Central memory CD4-positive, alpha-beta T cell (primary cell): ENCODE measurements at regions not wholly inside any gene's neighbourhood (a gene's known extent, or its start where the extent isn't known, plus 50 kb on each side); places are given as distances from the start of the nearest gene placed in this dataset.

Source experiments
- DNase-seq: peaks from one replicate; pipeline ENCODE4 v3.0.0; 2022

DNA sequence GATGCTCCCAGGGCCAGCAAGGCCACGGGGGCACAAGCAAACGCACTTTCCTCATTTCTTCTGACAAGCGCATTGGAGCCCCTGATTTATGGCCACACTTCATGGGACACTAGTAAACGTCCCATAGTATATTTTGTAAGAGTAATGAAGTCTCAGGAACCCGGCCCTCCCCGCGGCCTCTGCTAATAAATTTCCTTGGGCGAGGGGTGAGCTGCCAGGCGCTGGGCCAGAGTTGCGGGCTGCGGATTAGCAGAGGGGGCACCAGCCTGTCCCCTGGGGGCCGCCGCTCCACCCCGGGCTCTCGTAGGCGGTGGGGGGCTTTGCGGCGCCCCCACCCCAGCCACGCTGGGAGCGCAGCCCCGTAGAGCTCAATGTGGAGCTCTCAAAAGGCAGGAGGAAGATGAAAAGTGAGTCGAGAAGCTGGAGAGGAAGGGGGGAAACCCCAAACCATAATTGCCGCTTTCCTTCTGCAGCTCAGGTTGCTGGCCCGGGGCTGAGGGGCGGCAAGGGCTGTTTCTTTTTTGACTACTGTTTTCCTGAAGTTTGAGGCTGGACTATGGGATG is 173.6 kb downstream of the CDC5L start:
- DNase-seq: no peak

GRCh38 chr6:44561832-44562665 is 174.5 kb downstream of the CDC5L start:
- no peak for DNase-seq

- DNase-seq: no peak
Measured at GRCh38 chr6:44563397-44563796, 175.9 kb downstream of the CDC5L start.

GRCh38 chr6:44564906-44565524 is 177.5 kb downstream of the CDC5L start:
- no peak for DNase-seq

GRCh38 chr6:44567406-44567805 is 179.9 kb downstream of the CDC5L start:
- no peak for DNase-seq

GRCh38 chr6:44569131-44569530 is 181.6 kb downstream of the CDC5L start:
- no peak for DNase-seq

GRCh38 chr6:44569931-44570385 is 182.5 kb downstream of the CDC5L start:
- no peak for DNase-seq

DNA sequence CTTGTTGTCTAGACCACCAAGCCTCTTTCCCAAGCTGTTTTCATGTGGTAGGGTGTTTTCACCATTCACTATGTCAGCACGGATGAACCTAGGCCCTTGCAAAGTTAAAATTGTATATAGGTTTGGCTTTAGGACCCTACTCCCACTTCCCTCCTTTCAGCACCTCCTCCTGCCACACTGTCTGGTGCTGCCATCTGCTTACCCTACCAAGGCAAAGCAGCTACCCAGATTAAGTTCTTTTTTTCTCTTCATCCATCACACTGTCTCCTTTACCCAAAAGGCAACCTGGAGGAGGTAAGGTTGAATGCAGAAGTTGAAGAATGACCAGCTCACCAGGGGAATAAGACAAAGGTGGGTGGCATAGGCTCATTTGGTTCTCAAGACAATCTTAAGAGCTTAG is 184.0 kb downstream of the CDC5L start:
- no peak for DNase-seq

GRCh38 chr6:44572346-44572745 is 184.8 kb downstream of the CDC5L start:
- no peak for DNase-seq

DNA sequence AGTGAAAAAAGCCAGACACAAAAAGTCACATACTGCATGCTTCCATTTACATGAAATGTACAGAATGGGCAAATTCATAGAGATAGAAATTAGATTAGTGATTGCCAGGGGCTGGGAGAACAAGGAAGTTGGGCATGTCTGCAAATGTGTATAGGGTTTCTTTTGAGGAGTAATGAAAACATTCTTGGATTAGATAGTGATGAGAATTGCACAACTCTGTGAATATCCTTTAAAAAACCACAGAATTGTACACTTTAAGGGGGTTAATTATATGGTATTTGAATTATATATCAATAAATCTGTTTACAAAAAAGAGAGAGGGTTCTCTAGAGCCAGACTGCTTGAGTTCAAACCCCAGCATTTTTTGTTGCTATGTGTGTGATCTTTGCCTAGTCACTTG is 188.1 kb downstream of the CDC5L start:
- DNase-seq: no peak

GRCh38 chr6:44576132-44576631 is 188.7 kb downstream of the CDC5L start:
- DNase-seq: no peak

DNA sequence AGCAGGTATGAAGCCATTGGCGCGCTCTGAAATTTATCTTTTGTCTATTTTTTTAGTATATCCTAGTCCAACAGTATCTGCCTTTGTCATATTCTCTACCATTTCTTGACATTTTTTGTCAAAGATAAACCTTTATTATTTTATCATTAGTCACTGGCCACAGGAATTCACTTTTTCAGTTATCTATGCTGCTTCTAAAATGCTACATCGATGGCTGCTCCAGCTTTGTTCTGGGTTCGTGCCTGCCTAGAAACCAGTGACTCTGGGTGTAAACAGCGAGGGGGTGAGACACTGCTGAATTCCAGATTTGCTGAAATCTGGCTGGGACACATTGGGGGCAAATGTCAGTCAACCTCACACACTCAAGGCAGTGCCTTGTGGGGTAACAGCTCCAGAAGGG is 193.4 kb downstream of the CDC5L start:
- DNase-seq: no peak

DNA sequence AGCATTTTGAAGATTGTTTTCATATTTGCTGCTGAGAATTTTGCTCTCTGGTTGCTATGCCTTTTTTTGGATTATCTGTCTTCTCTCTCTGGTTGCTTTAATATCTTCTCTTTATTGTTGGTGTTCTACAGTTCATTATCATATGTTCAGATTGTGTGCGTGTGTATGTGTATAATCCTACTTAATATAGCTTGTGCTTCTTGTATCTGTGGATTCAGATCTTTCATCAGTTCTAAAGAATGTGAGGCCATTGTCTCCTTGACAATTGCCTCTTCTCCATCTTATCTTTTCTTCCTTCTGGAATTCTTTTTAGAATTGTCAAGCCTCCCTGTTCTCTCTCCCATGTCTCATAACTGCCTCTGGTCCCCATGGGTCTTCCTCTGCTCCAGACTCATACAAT is 195.4 kb downstream of the CDC5L start:
- DNase-seq: no peak

DNA sequence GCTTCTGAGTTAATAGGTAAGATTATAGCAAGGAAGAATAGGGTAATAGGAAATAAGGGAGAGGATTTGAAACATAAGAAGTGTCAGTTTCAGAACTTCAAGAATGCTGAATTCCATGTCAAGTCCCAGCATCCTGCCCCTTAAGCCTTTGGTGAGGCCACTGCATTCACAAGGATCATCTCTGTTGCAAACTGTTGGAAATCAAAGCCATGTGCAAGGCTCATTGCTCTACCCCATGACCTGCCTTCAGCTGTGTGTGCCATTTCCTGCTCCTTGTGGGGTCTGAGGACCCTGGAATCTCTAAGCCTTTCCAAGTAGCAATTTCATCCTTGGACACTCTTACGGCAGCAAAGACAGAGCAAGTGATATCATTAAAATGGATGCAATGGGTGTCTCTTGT is 203.0 kb downstream of the CDC5L start:
- no peak for DNase-seq

DNA sequence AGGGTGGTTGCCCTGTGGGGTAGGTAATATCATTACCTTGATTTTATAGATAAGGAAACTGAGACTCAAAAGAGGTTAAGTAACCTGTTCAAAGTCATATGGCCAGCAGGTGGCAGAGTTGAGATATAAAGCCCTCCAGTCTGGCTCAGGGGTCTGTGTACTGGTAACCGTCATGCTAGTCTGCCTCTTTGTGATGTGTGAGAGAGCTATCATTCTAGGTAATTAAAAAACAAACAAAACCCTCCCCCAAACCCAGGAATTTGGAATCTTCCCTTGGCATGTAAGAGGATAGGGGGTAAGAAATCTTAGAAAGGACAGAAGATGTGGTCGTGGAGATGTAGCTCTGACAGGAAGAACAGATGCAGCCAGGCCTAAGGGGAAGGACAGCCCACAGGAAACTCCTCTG is 206.0 kb downstream of the CDC5L start:
- DNase-seq: peak; percentile 21

GRCh38 chr6:44594481-44594880 is 207.0 kb downstream of the CDC5L start:
- no peak for DNase-seq

- no peak for DNase-seq
Measured at GRCh38 chr6:44598679-44599078, 211.2 kb downstream of the CDC5L start.

DNA sequence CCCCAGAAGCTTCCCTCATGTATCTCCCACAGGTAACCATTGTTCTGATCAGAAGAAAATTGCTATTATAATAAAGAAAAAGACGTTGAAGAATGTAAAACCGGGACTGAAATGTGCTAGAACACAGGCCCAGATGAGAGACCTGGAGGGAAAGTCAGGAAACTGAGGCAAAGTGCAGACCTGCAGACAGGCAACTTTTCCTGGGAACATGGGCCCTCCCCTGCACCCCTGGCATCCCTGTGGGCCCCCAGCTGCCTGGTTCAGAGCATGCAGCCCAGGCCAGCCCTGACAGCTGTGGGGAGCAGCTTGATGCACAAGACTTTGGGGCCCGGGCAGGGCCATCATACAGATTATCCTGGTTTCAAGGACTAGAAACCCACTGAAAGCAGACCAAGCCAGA is 212.2 kb downstream of the CDC5L start:
- DNase-seq: no peak

GRCh38 chr6:44603044-44603686 is 215.7 kb downstream of the CDC5L start:
- no peak for DNase-seq

- DNase-seq: no peak
Measured at GRCh38 chr6:44606504-44606903, 219.0 kb downstream of the CDC5L start.

- DNase-seq: no peak
Measured at GRCh38 chr6:44606976-44607375, 219.5 kb downstream of the CDC5L start.

DNA sequence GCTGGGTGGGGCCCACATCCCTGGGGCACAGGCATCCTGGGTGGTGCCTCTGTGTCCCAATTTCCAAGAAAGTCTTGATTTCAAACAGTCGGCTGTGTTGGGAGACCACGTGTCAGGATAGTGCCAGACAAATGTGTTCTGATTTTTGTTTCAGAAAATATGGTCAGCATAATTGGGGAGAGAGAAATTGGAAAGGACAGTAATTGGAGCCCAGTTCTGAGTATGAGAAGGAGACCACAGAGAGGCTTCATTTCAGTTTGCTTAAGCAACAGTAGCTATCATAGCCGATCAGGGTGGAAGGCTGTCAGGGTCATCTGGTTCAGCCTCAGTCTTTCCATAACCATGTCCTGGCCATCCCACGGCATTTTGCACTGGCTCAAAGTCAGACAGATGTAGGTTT is 220.7 kb downstream of the CDC5L start:
- DNase-seq: no peak

DNA sequence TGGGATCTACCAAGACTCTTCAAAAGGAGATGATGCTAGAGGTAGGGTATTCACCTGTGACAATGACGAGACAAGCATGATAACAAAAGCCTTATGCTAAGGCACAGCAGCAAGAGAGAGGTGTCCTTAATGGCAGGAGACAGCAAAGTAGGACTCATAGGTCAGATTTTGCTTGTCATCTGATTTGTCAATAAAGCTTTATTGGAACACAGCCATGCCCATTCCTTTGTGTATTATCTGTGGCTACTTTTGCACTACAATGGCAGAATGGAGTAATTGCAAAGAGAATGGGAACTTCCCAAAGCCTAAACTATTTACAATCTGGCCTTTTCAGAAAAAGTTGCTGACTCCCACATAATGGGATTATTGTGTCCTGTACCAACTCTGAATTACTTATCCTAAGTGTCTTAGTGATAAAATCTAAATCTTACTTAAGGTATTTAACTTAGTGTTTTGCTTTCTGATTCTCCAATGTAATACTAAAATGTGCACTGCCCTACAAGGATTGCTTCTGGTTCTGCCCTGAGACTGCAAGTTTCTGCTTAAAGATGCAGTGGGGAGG is 221.6 kb downstream of the CDC5L start:
- no peak for DNase-seq
